OCI-LY1 (cell line): ENCODE measurements at regions not wholly inside any gene's neighbourhood (a gene's known extent, or its start where the extent isn't known, plus 50 kb on each side); places are given as distances from the start of the nearest gene placed in this dataset.

Experiments
- H2AFZ ChIP-seq: fragments of 200-600 bp; sonication (generic), shearing (Covaris generic); 2 replicates; pipeline ENCODE4 v1.6.0; 2014; ENCODE audit warnings: antibody characterized with exemption, mild to moderate bottlenecking, low read length
- H3F3A ChIP-seq: fragments of 200-600 bp; sonication (generic), shearing (Covaris generic); 2 replicates; pipeline ENCODE4 v1.6.0; 2014; ENCODE audit warnings: mild to moderate bottlenecking, antibody characterized with exemption, low read length, moderate library complexity; ENCODE audit not compliant: insufficient read depth
- H3K27ac ChIP-seq: fragments of 200-600 bp; sonication (generic); 2 replicates; pipeline ENCODE4 v1.5.1; 2014; ENCODE audit warnings: low read length, mixed run types, mild to moderate bottlenecking, low read depth; ENCODE audit not compliant: poor library complexity, severe bottlenecking
- H3K27me3 ChIP-seq: fragments of 200-600 bp; sonication (generic); 2 replicates; pipeline ENCODE4 v1.6.0; 2014; ENCODE audit warnings: antibody characterized with exemption, mild to moderate bottlenecking, low read length, moderate library complexity; ENCODE audit not compliant: insufficient read depth
- H3K36me3 ChIP-seq: fragments of 200-600 bp; sonication (generic); 2 replicates; pipeline ENCODE4 v1.6.1; 2014; ENCODE audit warnings: mild to moderate bottlenecking, antibody characterized with exemption, low read length, moderate library complexity, mixed read lengths; ENCODE audit not compliant: insufficient read depth
- H3K4me1 ChIP-seq: fragments of 200-600 bp; sonication (generic); 2 replicates; pipeline ENCODE4 v1.5.1; 2014; ENCODE audit warnings: mild to moderate bottlenecking, low read length, moderate library complexity; ENCODE audit not compliant: insufficient read depth, severe bottlenecking
- H3K4me2 ChIP-seq: fragments of 200-600 bp; sonication (generic), shearing (Covaris generic); 2 replicates; pipeline ENCODE4 v1.6.1; 2014; ENCODE audit warnings: low read length
- H3K4me3 ChIP-seq: fragments of 200-600 bp; sonication (generic); 2 replicates; pipeline ENCODE4 v1.5.1; 2014; ENCODE audit warnings: low read length, low read depth, mild to moderate bottlenecking, mixed read lengths; ENCODE audit not compliant: poor library complexity, severe bottlenecking
- H3K79me2 ChIP-seq: fragments of 200-600 bp; shearing (Covaris generic); 2 replicates; pipeline ENCODE4 v1.6.1; 2016; ENCODE audit warnings: mixed run types, low read length, mixed read lengths; ENCODE audit not compliant: insufficient read depth
- H3K9ac ChIP-seq: fragments of 200-600 bp; sonication (generic), shearing (Covaris generic); 2 replicates; pipeline ENCODE4 v1.6.1; 2014; ENCODE audit warnings: mild to moderate bottlenecking, low read length, mixed read lengths
- H3K9me2 ChIP-seq: fragments of 200-600 bp; sonication (generic), shearing (Covaris generic); 2 replicates; pipeline ENCODE4 v1.6.1; 2014; ENCODE audit warnings: low read depth, mild to moderate bottlenecking, low read length, mixed read lengths
- H3K9me3 ChIP-seq: fragments of 200-600 bp; shearing (Covaris generic); 2 replicates; pipeline ENCODE4 v1.6.1; 2014; ENCODE audit warnings: low read length, mixed read lengths
- H4K20me1 ChIP-seq: fragments of 200-600 bp; sonication (generic), shearing (Covaris generic); 2 replicates; pipeline ENCODE4 v1.6.0; 2016; ENCODE audit warnings: mild to moderate bottlenecking, low read length; ENCODE audit not compliant: insufficient read depth
- CTCF ChIP-seq: fragments of 200-600 bp; sonication (generic), shearing (Covaris generic); IDR thresholded peaks from 2 replicates; pipeline ENCODE4 v1.5.1; 2017; ENCODE audit warnings: mild to moderate bottlenecking, antibody characterized with exemption, low read length, moderate library complexity, mixed read lengths
- EZH2 ChIP-seq: fragments of 200-600 bp; sonication (generic), shearing (Covaris generic); IDR thresholded peaks from 2 replicates; pipeline ENCODE4 v1.8.0; 2017; ENCODE audit warnings: borderline replicate concordance, mixed run types, mild to moderate bottlenecking, antibody characterized with exemption, low read length, moderate library complexity, mixed read lengths

DNA sequence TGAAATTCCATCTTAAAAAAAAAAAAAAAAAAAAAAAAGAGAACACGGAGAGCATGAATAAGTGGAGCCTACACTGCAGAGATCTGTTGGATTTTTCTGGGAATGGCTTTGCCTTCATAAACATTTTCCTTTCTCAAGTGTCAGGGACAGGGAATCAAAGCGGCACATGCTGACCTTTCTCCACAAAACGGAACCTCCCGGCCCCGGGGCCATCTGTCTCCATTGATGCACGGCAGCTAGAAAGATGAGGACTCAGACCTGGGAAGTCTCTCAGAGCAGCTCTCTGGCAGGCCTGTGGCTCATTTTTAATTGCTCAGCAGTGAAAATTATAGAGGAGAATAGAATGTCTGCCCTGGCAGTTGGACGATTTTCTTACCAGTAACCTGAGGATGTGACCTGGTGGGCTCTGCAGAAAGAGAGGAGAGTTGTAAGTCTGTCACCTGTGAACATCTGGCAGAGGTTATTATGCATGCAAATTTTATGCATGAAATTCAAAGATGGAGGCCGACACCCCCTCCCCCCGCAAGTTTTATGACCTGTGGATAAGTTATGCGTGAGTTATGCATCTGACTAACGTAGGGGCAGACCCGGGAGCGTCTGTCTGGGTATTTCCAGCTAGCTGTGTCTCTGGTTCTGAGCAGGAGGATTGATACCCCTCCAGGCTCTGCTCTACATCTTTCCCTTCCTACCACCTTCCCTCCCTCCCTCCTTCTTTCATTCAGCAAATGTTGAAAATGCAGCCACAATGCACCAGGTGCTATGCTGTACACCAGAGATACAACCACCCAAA lies 352.5 kb downstream of the CDH26 start:
- no peaks in the 10 kb centered on the region for H3K4me1 ChIP-seq
- no peaks in the 10 kb centered on the region for H3K79me2 ChIP-seq
- no peak overlapping the region for H3K9ac ChIP-seq
- H3K27me3 ChIP-seq, result no peaks in the 10 kb centered on the region; the same call in 1 of the 2 replicates
- H3K9me3 ChIP-seq, result no peaks in the 10 kb centered on the region
- no peaks in the 10 kb centered on the region for H3F3A ChIP-seq
- H3K27ac ChIP-seq, result no peak overlapping the region
- no peak overlapping the region for H3K4me2 ChIP-seq
- H3K36me3 ChIP-seq, result no peaks in the 10 kb centered on the region
- TF ChIP-seq EZH2 (no peak), CTCF (no peak)
- no peak overlapping the region for H3K4me3 ChIP-seq
- no peak overlapping the region for H2AFZ ChIP-seq
- no peaks in the 10 kb centered on the region for H4K20me1 ChIP-seq
- no peaks in the 10 kb centered on the region for H3K9me2 ChIP-seq

DNA sequence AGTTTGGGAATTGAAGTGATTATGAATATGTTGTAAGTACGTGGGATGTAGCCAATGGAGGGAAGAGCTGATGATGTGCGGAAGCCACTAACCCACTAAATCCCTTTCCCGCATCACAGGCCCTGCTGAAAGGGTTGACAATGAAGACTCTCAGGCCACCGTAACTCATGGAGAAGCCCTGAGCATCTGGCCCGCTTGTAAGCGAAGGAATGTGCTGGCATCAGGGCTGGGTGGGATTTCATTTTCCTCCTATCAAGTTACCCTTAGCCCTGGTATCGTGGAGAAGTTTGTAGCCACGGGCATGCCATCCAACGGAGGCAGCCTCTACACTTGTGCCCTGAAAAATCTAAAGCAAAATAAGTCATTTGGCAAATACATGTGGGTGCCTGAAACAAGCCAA lies 355.0 kb downstream of the CDH26 start:
- Histone ChIP-seq H3K27ac (no peak overlapping the region), H3K27me3 (no peaks in the 10 kb centered on the region), H2AFZ (no peak overlapping the region), H3K4me1 (no peaks in the 10 kb centered on the region), H4K20me1 (no peaks in the 10 kb centered on the region), H3K9ac (no peak overlapping the region), H3K36me3 (no peaks in the 10 kb centered on the region), H3F3A (no peaks in the 10 kb centered on the region), H3K9me2 (no peaks in the 10 kb centered on the region), H3K4me2 (no peak overlapping the region), H3K79me2 (no peaks in the 10 kb centered on the region), H3K9me3 (no peaks in the 10 kb centered on the region), H3K4me3 (no peak overlapping the region)
- TF ChIP-seq EZH2 (no peak), CTCF (no peak)

GRCh38 chr20:60313614-60314013 lies 355.4 kb downstream of the CDH26 start:
- no peaks in the 10 kb centered on the region for H4K20me1 ChIP-seq
- no peaks in the 10 kb centered on the region for H3F3A ChIP-seq
- H3K36me3 ChIP-seq, result no peaks in the 10 kb centered on the region
- no peak overlapping the region for H3K9ac ChIP-seq
- H3K4me1 ChIP-seq, result no peaks in the 10 kb centered on the region
- H2AFZ ChIP-seq, result no peak overlapping the region
- H3K27me3 ChIP-seq, result no peaks in the 10 kb centered on the region
- H3K4me3 ChIP-seq, result no peak overlapping the region
- no peak overlapping the region for H3K27ac ChIP-seq
- no peaks in the 10 kb centered on the region for H3K79me2 ChIP-seq
- H3K4me2 ChIP-seq, result no peak overlapping the region
- no peaks in the 10 kb centered on the region for H3K9me2 ChIP-seq
- no peak for TF ChIP-seq EZH2
- TF ChIP-seq CTCF, result no peak
- no peaks in the 10 kb centered on the region for H3K9me3 ChIP-seq
